ENCODE measurements at regions not wholly inside any gene's neighbourhood (a gene's known extent, or its start where the extent isn't known, plus 50 kb on each side); places are given as distances from the start of the nearest gene placed in this dataset.

DNA sequence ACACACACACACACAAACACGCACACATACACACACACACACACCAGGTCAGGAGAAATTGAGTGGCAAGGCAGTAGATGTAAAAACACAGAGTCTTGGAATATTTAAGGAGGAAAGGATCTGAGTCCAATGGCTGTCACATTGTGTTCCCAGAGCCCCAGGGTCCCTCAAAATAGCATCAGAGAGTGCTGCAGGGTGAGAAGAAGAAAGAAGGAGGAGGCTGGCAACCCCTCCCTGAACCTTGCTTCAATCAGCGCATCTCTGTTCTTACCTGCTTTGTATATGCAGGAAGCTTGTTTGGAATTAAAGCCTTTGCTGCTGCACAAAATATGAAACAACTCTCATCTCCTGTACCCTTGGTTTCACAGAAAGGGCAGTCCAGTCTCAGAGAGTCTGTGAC, 406.5 kb downstream of the MIAT start:
- no peaks in the 10 kb centered on the region for H3K79me2 ChIP-seq (ENCODE audit: control insufficient read depth in 1 of 2, insufficient read depth in 2 of 2, low read length in 2 of 2)
- no peak overlapping the region for H4K5ac ChIP-seq (ENCODE audit: insufficient read length, low read depth, low read length)
- no peak overlapping the region for H4K91ac ChIP-seq (replicated peaks; ENCODE audit: insufficient read length, low read length)
- no peak overlapping the region for H2BK12ac ChIP-seq (ENCODE audit: low read depth, low read length)
- H3K23ac ChIP-seq (ENCODE audit: insufficient read length): no peak overlapping the region
- no peak overlapping the region for H4K8ac ChIP-seq (ENCODE audit: extremely low read depth, insufficient read depth, low read length)
- 91% methylated on average over 2 of the region's 2 CpGs; no CpG with 5 or more reads in 1 of the 2 experiments for WGBS, 2 experiments (ENCODE audit: extremely low coverage in 1 of 2, insufficient coverage in 1 of 2, insufficient read length in 1 of 2, insufficient replicate concordance in 2 of 2, low coverage in 1 of 2, low lambda C conversion rate in 2 of 2, missing lambda C conversion rate in 1 of 2)
- no peaks in the 10 kb centered on the region for H4K20me1 ChIP-seq (replicated peaks in 1 of 2; ENCODE audit: control insufficient read depth in 1 of 2, insufficient read depth in 2 of 2, low read length in 2 of 2)
- H3K27ac ChIP-seq (ENCODE audit: low read depth, low read length): no peak overlapping the region
- H3K9ac ChIP-seq (replicated peaks in 1 of 4; ENCODE audit: extremely low read depth in 1 of 4, low read depth in 3 of 4, low read length in 3 of 4): no peak overlapping the region
- H3K4me2 ChIP-seq (ENCODE audit: insufficient read depth in 1 of 2, low read depth in 2 of 2, low read length in 2 of 2): no peak overlapping the region
- peaks cover 0 to 3% (median 0%) of the 10 kb centered on the region in 4 experiments; a peak in 1 of 7 replicates for H3K27me3 ChIP-seq (replicated peaks in 1 of 4; ENCODE audit: control insufficient read depth in 3 of 4, extremely low read depth in 1 of 4, insufficient read depth in 3 of 4, low read length in 3 of 4)
- H3K4me1 ChIP-seq (replicated peaks in 1 of 4; ENCODE audit: control insufficient read depth in 3 of 4, insufficient read depth in 4 of 4, low read length in 3 of 4): peaks cover 0 to 5% (median 3%) of the 10 kb centered on the region in 4 experiments; a peak in 2 of 7 replicates
- ChIA-PET CTCF (ENCODE audit: partially characterized antibody) (interaction anchor here (0.6 to 1.0 kb wide), 3 partner anchors 25 to 319 kb away, joined by 3 read pairs; no protein-coding TSS in a partner anchor), POLR2A (ENCODE audit: partially characterized antibody) (no interaction called here)
- H2BK20ac ChIP-seq (ENCODE audit: low read length): no peak overlapping the region
- no peak overlapping the region for H2AK5ac ChIP-seq (ENCODE audit: low read depth, low read length)
- H2AFZ ChIP-seq (ENCODE audit: low read length): no peak overlapping the region
- no peak for DNase-seq (ENCODE audit: low read depth in 1 of 2, low spot score in 2 of 2)
- H2BK5ac ChIP-seq (ENCODE audit: low read depth, low read length): no peak overlapping the region
- no peak overlapping the region; the same call in 1 of the 2 replicates for H2BK15ac ChIP-seq (ENCODE audit: low read length)
- H3K4ac ChIP-seq (replicated peaks; ENCODE audit: insufficient read length, low read depth, low read length): no peak overlapping the region
- no peaks in the 10 kb centered on the region for H3K36me3 ChIP-seq (ENCODE audit: control insufficient read depth in 2 of 4, insufficient read depth in 4 of 4, low read length in 3 of 4)
- no peak overlapping the region for H3K14ac ChIP-seq (ENCODE audit: insufficient read length)
- H3K23me2 ChIP-seq (ENCODE audit: low read depth, low read length): no peaks in the 10 kb centered on the region; the same call in 1 of the 2 replicates
- H3K79me1 ChIP-seq (ENCODE audit: low read depth, low read length): no peaks in the 10 kb centered on the region
- no peak overlapping the region for H3K4me3 ChIP-seq (ENCODE audit: extremely low read depth in 1 of 4, insufficient read depth in 2 of 4, low read depth in 3 of 4, low read length in 4 of 4)
- H3K18ac ChIP-seq (ENCODE audit: extremely low read depth, low read length): no peak overlapping the region
- H3K9me3 ChIP-seq (ENCODE audit: insufficient read depth in 2 of 2, low read depth in 1 of 2, low read length in 1 of 2): no peaks in the 10 kb centered on the region
- H3K56ac ChIP-seq (replicated peaks; ENCODE audit: insufficient read length, low read depth, low read length): no peak overlapping the region
- H2BK120ac ChIP-seq (replicated peaks; ENCODE audit: low read depth, low read length): no peak overlapping the region
- no peak for FAIRE-seq
- TF ChIP-seq CBX8 (IDR thresholded peaks at IDR 0.05; ENCODE audit: borderline replicate concordance, low read depth, low read length): no peak
- no peak for TF ChIP-seq GABPA (IDR thresholded peaks at IDR 0.05; ENCODE audit: borderline replicate concordance, insufficient read depth, low read length)
- TF ChIP-seq CTBP2 (IDR thresholded peaks at IDR 0.05; ENCODE audit: borderline replicate concordance, insufficient read depth, insufficient read length, low read length): no peak
- TF ChIP-seq, protein P1, sequence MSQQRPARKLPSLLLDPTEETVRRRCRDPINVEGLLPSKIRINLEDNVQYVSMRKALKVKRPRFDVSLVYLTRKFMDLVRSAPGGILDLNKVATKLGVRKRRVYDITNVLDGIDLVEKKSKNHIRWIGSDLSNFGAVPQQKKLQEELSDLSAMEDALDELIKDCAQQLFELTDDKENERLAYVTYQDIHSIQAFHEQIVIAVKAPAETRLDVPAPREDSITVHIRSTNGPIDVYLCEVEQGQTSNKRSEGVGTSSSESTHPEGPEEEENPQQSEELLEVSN (IDR thresholded peaks at IDR 0.05): no peak
- no peak for TF ChIP-seq HDAC2 (IDR thresholded peaks at IDR 0.05; ENCODE audit: borderline replicate concordance in 1 of 2, low read depth in 2 of 2, low read length in 2 of 2)
- no peak for TF ChIP-seq CHD1 (IDR thresholded peaks at IDR 0.05; ENCODE audit: low read depth, low read length)
- no peak for TF ChIP-seq SP1 (IDR thresholded peaks at IDR 0.05; ENCODE audit: low read depth, low read length)
- no peak for TF ChIP-seq POLR2AphosphoS5 (IDR thresholded peaks at IDR 0.05; ENCODE audit: low read depth, low read length)
- no peak for TF ChIP-seq CHD2 (IDR thresholded peaks at IDR 0.05; ENCODE audit: low read length)
- TF ChIP-seq RNF2 (IDR thresholded peaks at IDR 0.05; ENCODE audit: borderline replicate concordance, low read depth, low read length, missing control alignments, poor library complexity, severe bottlenecking): no peak
- TF ChIP-seq, protein P2, sequence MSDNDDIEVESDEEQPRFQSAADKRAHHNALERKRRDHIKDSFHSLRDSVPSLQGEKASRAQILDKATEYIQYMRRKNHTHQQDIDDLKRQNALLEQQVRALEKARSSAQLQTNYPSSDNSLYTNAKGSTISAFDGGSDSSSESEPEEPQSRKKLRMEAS (IDR thresholded peaks at IDR 0.05): no peak
- no peak for TF ChIP-seq KDM5A (IDR thresholded peaks at IDR 0.05; ENCODE audit: low read length)
- TF ChIP-seq CEBPB (IDR thresholded peaks at IDR 0.05; ENCODE audit: low read depth, low read length): no peak

Measured in H1 (cell line).